ENCODE measurements at regions not wholly inside any gene's neighbourhood (a gene's known extent, or its start where the extent isn't known, plus 50 kb on each side); places are given as distances from the start of the nearest gene placed in this dataset.

DNA sequence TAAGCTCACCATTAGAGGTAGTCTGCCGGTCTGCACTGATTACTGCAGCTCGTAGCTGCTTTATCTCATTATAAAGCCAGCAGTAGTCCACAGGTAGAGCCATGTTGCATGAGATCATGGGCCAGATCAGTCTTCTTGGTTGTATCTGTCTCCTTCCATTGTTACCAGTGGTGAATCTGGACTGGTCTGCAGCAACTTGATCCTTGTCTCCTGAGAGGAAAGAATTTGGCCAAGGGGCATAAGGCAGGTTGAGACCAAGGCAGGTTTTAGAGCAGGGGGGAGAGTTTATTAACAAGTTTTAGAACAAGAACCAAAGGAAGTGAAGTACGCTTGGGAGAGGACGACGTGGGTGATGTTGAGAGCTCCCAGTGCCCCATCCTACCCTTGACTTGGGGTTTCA is 228.5 kb downstream of the STIM2 start:
- TF ChIP-seq, protein P1, sequence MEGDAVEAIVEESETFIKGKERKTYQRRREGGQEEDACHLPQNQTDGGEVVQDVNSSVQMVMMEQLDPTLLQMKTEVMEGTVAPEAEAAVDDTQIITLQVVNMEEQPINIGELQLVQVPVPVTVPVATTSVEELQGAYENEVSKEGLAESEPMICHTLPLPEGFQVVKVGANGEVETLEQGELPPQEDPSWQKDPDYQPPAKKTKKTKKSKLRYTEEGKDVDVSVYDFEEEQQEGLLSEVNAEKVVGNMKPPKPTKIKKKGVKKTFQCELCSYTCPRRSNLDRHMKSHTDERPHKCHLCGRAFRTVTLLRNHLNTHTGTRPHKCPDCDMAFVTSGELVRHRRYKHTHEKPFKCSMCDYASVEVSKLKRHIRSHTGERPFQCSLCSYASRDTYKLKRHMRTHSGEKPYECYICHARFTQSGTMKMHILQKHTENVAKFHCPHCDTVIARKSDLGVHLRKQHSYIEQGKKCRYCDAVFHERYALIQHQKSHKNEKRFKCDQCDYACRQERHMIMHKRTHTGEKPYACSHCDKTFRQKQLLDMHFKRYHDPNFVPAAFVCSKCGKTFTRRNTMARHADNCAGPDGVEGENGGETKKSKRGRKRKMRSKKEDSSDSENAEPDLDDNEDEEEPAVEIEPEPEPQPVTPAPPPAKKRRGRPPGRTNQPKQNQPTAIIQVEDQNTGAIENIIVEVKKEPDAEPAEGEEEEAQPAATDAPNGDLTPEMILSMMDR (IDR thresholded peaks at IDR 0.05) = no peak
- TF ChIP-seq POLR2AphosphoS5 (IDR thresholded peaks at IDR 0.05) (no peak), EP300 (IDR thresholded peaks at IDR 0.05) (no peak)
